ENCODE measurements at regions not wholly inside any gene's neighbourhood (a gene's known extent, or its start where the extent isn't known, plus 50 kb on each side); places are given as distances from the start of the nearest gene placed in this dataset.

- TF ChIP-seq POLR2A (IDR thresholded peaks at IDR 0.05; ENCODE audit: low read depth, low read length), result no peak
- DNase-seq (ENCODE audit: insufficient read length, low spot score), result no peak
- FAIRE-seq, result no peak
Observed at GRCh38 chr18:57991552-57991951, 52.5 kb upstream of the NEDD4L start.

GRCh38 chr18:57989536-57989935 lies 54.5 kb upstream of the NEDD4L start:
- TF ChIP-seq POLR2A (IDR thresholded peaks at IDR 0.05; ENCODE audit: low read depth, low read length), result no peak
- FAIRE-seq (no peak), DNase-seq (ENCODE audit: insufficient read length, low spot score) (no peak)

- FAIRE-seq (no peak), DNase-seq (ENCODE audit: insufficient read length, low spot score) (no peak)
- TF ChIP-seq POLR2A (IDR thresholded peaks at IDR 0.05; ENCODE audit: low read depth, low read length), result no peak
Observed at GRCh38 chr18:57984490-57985115, 59.4 kb upstream of the NEDD4L start.

GRCh38 chr18:57983965-57984364 lies 60.1 kb upstream of the NEDD4L start:
- DNase-seq (ENCODE audit: insufficient read length, low spot score) (no peak), FAIRE-seq (no peak)
- TF ChIP-seq POLR2A (IDR thresholded peaks at IDR 0.05; ENCODE audit: low read depth, low read length), result no peak

GRCh38 chr18:57983472-57983871 lies 60.6 kb upstream of the NEDD4L start:
- DNase-seq (ENCODE audit: insufficient read length, low spot score) (no peak), FAIRE-seq (no peak)
- TF ChIP-seq POLR2A (IDR thresholded peaks at IDR 0.05; ENCODE audit: low read depth, low read length), result no peak

GRCh38 chr18:57982372-57983021 lies 61.5 kb upstream of the NEDD4L start:
- TF ChIP-seq POLR2A (IDR thresholded peaks at IDR 0.05; ENCODE audit: low read depth, low read length), result no peak
- DNase-seq (ENCODE audit: insufficient read length, low spot score), result no peak
- no peak for FAIRE-seq

GRCh38 chr18:57981308-57982028 lies 62.6 kb upstream of the NEDD4L start:
- FAIRE-seq, result no peak
- TF ChIP-seq POLR2A (IDR thresholded peaks at IDR 0.05; ENCODE audit: low read depth, low read length), result no peak
- DNase-seq (ENCODE audit: insufficient read length, low spot score), result no peak

- FAIRE-seq (no peak), DNase-seq (ENCODE audit: insufficient read length, low spot score) (no peak)
- TF ChIP-seq POLR2A (IDR thresholded peaks at IDR 0.05; ENCODE audit: low read depth, low read length), result no peak
Observed at GRCh38 chr18:57980573-57981307, 63.3 kb upstream of the NEDD4L start.

- DNase-seq (ENCODE audit: insufficient read length, low spot score) (no peak), FAIRE-seq (no peak)
- no peak for TF ChIP-seq POLR2A (IDR thresholded peaks at IDR 0.05; ENCODE audit: low read depth, low read length)
Observed at GRCh38 chr18:57976230-57976773, 67.7 kb upstream of the NEDD4L start.

GRCh38 chr18:57975805-57976204 lies 68.2 kb upstream of the NEDD4L start:
- DNase-seq (ENCODE audit: insufficient read length, low spot score) (no peak), FAIRE-seq (no peak)
- no peak for TF ChIP-seq POLR2A (IDR thresholded peaks at IDR 0.05; ENCODE audit: low read depth, low read length)

GRCh38 chr18:57974585-57975265 lies 69.3 kb upstream of the NEDD4L start:
- FAIRE-seq, result no peak
- no peak for TF ChIP-seq POLR2A (IDR thresholded peaks at IDR 0.05; ENCODE audit: low read depth, low read length)
- no peak for DNase-seq (ENCODE audit: insufficient read length, low spot score)

- DNase-seq (ENCODE audit: insufficient read length, low spot score), result no peak
- no peak for TF ChIP-seq POLR2A (IDR thresholded peaks at IDR 0.05; ENCODE audit: low read depth, low read length)
- FAIRE-seq, result no peak
Observed at GRCh38 chr18:57973889-57974288, 70.1 kb upstream of the NEDD4L start.

- peak; percentile 6 for DNase-seq (ENCODE audit: insufficient read length, low spot score)
Observed at GRCh38 chr18:57970356-57971095, 73.5 kb upstream of the NEDD4L start.

More at GRCh38 chr18:57970356-57971095, 73.5 kb upstream of the NEDD4L start:
- TF ChIP-seq POLR2A (IDR thresholded peaks at IDR 0.05; ENCODE audit: low read depth, low read length), result no peak
- no peak for FAIRE-seq

Data from H54 (cell line).